IMR-90 (cell line): ENCODE measurements at regions not wholly inside any gene's neighbourhood (a gene's known extent, or its start where the extent isn't known, plus 50 kb on each side); places are given as distances from the start of the nearest gene placed in this dataset.
A peak's percentile ranks its signal among the peaks of the same experiment; 100 is the strongest.
"Not testable (repeated sequence)": the region's sequence is repeated elsewhere in the genome, so short reads cannot be mapped to it uniquely, and the experiment has no call there.

Source experiments
- ATAC-seq: fragments of 200-7000 bp; cut with Tn5 transposase; 2 replicates; pipeline ENCODE4 v1.9.1; 2020; ENCODE audit warnings: low read depth, mild to moderate bottlenecking, moderate library complexity
- BruUV-seq: library from RNA; stranded (reverse); fragments of 400-500 nt; replicated peaks from 2 replicates; lab custom pipeline; 2021; lab: Mats Ljungman, UMichigan
- CTCF ChIA-PET: fragments of 300-600 bp; formaldehyde crosslinking; extraction: SDS; loops from one replicate; lab custom pipeline; 2021; ENCODE audit warnings: antibody characterized with exemption; lab: Yijun Ruan, JAX
- POLR2A ChIA-PET: fragments of 300-600 bp; sonication (Branson Sonifier 250); formaldehyde crosslinking; loops from one replicate; lab custom pipeline; 2022; ENCODE audit warnings: antibody characterized with exemption; ENCODE audit not compliant: unreplicated experiment; lab: Charles Lee
- DNase-seq: peaks from one replicate; pipeline ENCODE4 v3.0.0; 2013
- H2AFZ ChIP-seq: replicated peaks from 2 replicates; pipeline ENCODE3; 2013; ENCODE audit warnings: low read length, mild to moderate bottlenecking; ENCODE audit not compliant: poor library complexity
- H2AK5ac ChIP-seq: 2 replicates; pipeline ENCODE4 v1.6.1; 2013; ENCODE audit warnings: low read depth, low read length, inconsistent platforms
- H2AK9ac ChIP-seq: replicated peaks from 2 replicates; pipeline ENCODE3; 2013; ENCODE audit warnings: mild to moderate bottlenecking, low read depth, low read length, moderate library complexity; ENCODE audit not compliant: poor library complexity
- H2BK120ac ChIP-seq: 2 replicates; pipeline ENCODE4 v1.6.1; 2013; ENCODE audit warnings: low read depth, low read length, inconsistent platforms
- H2BK15ac ChIP-seq: 3 replicates; pipeline ENCODE4 v1.6.1; 2013; ENCODE audit warnings: low read depth, low read length, inconsistent platforms
- H2BK20ac ChIP-seq: 2 replicates; pipeline ENCODE4 v1.6.1; 2013; ENCODE audit warnings: low read depth, mild to moderate bottlenecking, inconsistent platforms, low read length, moderate library complexity
- H2BK5ac ChIP-seq: 2 replicates; pipeline ENCODE4 v1.6.1; 2013; ENCODE audit warnings: mild to moderate bottlenecking, low read depth, low read length, inconsistent platforms; ENCODE audit not compliant: poor library complexity, severe bottlenecking
- H3K14ac ChIP-seq: replicated peaks from 2 replicates; pipeline ENCODE4 v1.6.1; 2013; ENCODE audit warnings: low read depth, low read length, inconsistent platforms
- H3K18ac ChIP-seq: 2 replicates; pipeline ENCODE4 v1.6.1; 2013; ENCODE audit warnings: low read depth, low read length, control low read depth
- H3K23ac ChIP-seq: 2 replicates; pipeline ENCODE4 v1.6.1; 2013; ENCODE audit warnings: low read depth, low read length, inconsistent platforms
- H3K27ac ChIP-seq: 2 replicates; pipeline ENCODE4 v1.5.1; 2013; ENCODE audit warnings: mild to moderate bottlenecking, control low read depth, low read length; ENCODE audit not compliant: insufficient read depth
- H3K27me3 ChIP-seq: 2 replicates; pipeline ENCODE4 v1.6.1; 2013; ENCODE audit warnings: low read length; ENCODE audit not compliant: control insufficient read depth, insufficient read depth
- H3K36me3 ChIP-seq: 2 replicates; pipeline ENCODE4 v1.6.1; 2013; ENCODE audit warnings: low read length, mixed read lengths; ENCODE audit not compliant: control insufficient read depth, insufficient read depth
- H3K4ac ChIP-seq: 2 replicates; pipeline ENCODE4 v1.6.1; 2013; ENCODE audit warnings: low read depth, low read length, inconsistent platforms
- H3K4me1 ChIP-seq: 2 replicates; pipeline ENCODE4 v1.6.1; 2013; ENCODE audit warnings: low read length, mixed read lengths; ENCODE audit not compliant: control insufficient read depth, insufficient read depth
- H3K4me2 ChIP-seq: 2 replicates; pipeline ENCODE4 v1.6.1; 2013; ENCODE audit warnings: low read depth, mild to moderate bottlenecking, control low read depth, low read length, moderate library complexity
- H3K4me3 ChIP-seq: 2 replicates; pipeline ENCODE4 v1.5.1; 2013; ENCODE audit warnings: low read depth, mild to moderate bottlenecking, control low read depth, low read length, moderate library complexity; ENCODE audit not compliant: insufficient read depth
- H3K56ac ChIP-seq: 2 replicates; pipeline ENCODE4 v1.6.1; 2013; ENCODE audit warnings: low read length, inconsistent platforms; ENCODE audit not compliant: insufficient read depth; ENCODE audit errors: extremely low read depth
- H3K79me1 ChIP-seq, 2 experiments: 2 replicates each; pipeline ENCODE4 v1.6.1; 2013; ENCODE audit warnings: low read length in 2 of 2, inconsistent platforms in 1 of 2, low read depth in 1 of 2
- H3K9ac ChIP-seq: 2 replicates; pipeline ENCODE4 v1.6.1; 2013; ENCODE audit warnings: low read depth, low read length, control low read depth
- H3K9me1 ChIP-seq: 2 replicates; pipeline ENCODE4 v1.6.1; 2013; ENCODE audit warnings: low read length, inconsistent platforms; ENCODE audit not compliant: insufficient read depth
- H3K9me3 ChIP-seq: 2 replicates; pipeline ENCODE4 v1.6.1; 2013; ENCODE audit warnings: low read length; ENCODE audit not compliant: control insufficient read depth, insufficient read depth
- H4K20me1 ChIP-seq: 2 replicates; pipeline ENCODE4 v1.6.1; 2013; ENCODE audit warnings: low read length, inconsistent platforms; ENCODE audit not compliant: insufficient read depth
- H4K5ac ChIP-seq: 2 replicates; pipeline ENCODE4 v1.6.1; 2013; ENCODE audit warnings: mild to moderate bottlenecking, low read depth, low read length, control low read depth
- H4K8ac ChIP-seq, 2 experiments: 2 replicates each; pipeline ENCODE4 v1.6.1; 2013; ENCODE audit warnings: low read depth in 2 of 2, low read length in 2 of 2, control low read depth in 1 of 2, inconsistent platforms in 1 of 2
- H4K91ac ChIP-seq: 2 replicates; pipeline ENCODE4 v1.6.1; 2013; ENCODE audit warnings: low read depth, low read length, inconsistent platforms; ENCODE audit not compliant: insufficient read depth
- WGBS, 2 experiments: methylation state at CpG; one replicate each; pipeline versions ENCODE4 v1.1.5 to v1.1.7; 2013; ENCODE audit warnings: missing lambda C conversion rate in 2 of 2; ENCODE audit not compliant: insufficient read length in 1 of 2; ENCODE audit errors: extremely low coverage in 2 of 2; 5-methylcytosine and 5-hydroxymethylcytosine counted together
- dilution Hi-C: fragments of 300-500 bp; cut with HindIII; formaldehyde crosslinking; loops from one replicate; pipeline ENCODE4 v1.14.3; 2018; ENCODE audit warnings: low sequenced_read_pairs; ENCODE audit not compliant: unreplicated experiment
- in situ Hi-C: fragments of 300-500 bp; cut with MboI; formaldehyde crosslinking; loops from 3 replicates; pipeline ENCODE4 v1.14.3; 2019; ENCODE audit warnings: low sequenced_read_pairs, inconsistent platforms, mixed read lengths
- intact Hi-C: fragments of 100-400 bp; cut with micrococcal nuclease; formaldehyde crosslinking; loops from 2 replicates; pipeline ENCODE4 v1.10.0; 2022

GRCh38 chr15:75124278-75124677, 77.4 kb upstream of the C15orf39 start:
- H4K5ac ChIP-seq, dilution Hi-C loops, H4K20me1 ChIP-seq, in situ Hi-C loops, BruUV-seq, H3K18ac ChIP-seq, H2AK9ac ChIP-seq, H3K14ac ChIP-seq, H3K36me3 ChIP-seq, ATAC-seq, H3K9ac ChIP-seq, H3K27ac ChIP-seq, DNase-seq, H3K27me3 ChIP-seq, H4K8ac ChIP-seq, H3K4me1 ChIP-seq, intact Hi-C loops, H3K79me1 ChIP-seq, H2AFZ ChIP-seq, H3K56ac ChIP-seq, H2AK5ac ChIP-seq, H3K4me2 ChIP-seq, H3K9me3 ChIP-seq, H3K4me3 ChIP-seq, H2BK5ac ChIP-seq, H2BK20ac ChIP-seq, H4K91ac ChIP-seq, H3K9me1 ChIP-seq, H2BK120ac ChIP-seq, H3K23ac ChIP-seq, POLR2A ChIA-PET, H2BK15ac ChIP-seq: not testable (repeated sequence)
- 0 out of 2 replicates have a peak overlapping the region, but pooled peaks have one; percentile 50 for H3K4ac ChIP-seq
- CTCF ChIA-PET: interaction anchor here (0.5 kb wide), 1 partner anchor 80 kb away, joined by 3 read pairs; no protein-coding TSS in a partner anchor
- WGBS, 2 experiments: 40% methylated on average over 1 of the region's 3 CpGs; no CpG with 5 or more reads in 1 of the 2 experiments
